Fibroblast of mammary gland (primary cell): ENCODE measurements at regions not wholly inside any gene's neighbourhood (a gene's known extent, or its start where the extent isn't known, plus 50 kb on each side); places are given as distances from the start of the nearest gene placed in this dataset.

Experiments
- DNase-seq: peaks from one replicate; pipeline ENCODE4 v3.0.0-alpha.2; 2010; ENCODE audit warnings: low read depth
- H3K4me3 ChIP-seq: 2 replicates; pipeline ENCODE4 v1.5.1; 2011; ENCODE audit warnings: low read depth, mild to moderate bottlenecking, low read length, moderate library complexity; ENCODE audit not compliant: control insufficient read depth
- CTCF ChIP-seq: conservative IDR thresholded peaks from 2 replicates; pipeline ENCODE4 v1.5.1; 2011; ENCODE audit warnings: low read depth, low read length, inconsistent platforms; ENCODE audit not compliant: control insufficient read depth, insufficient read depth

GRCh38 chr5:118533923-118534322 is 454.4 kb downstream of the DTWD2 start:
- TF ChIP-seq CTCF, result no peak
- no peak overlapping the region for H3K4me3 ChIP-seq
- DNase-seq, result no peak

- no peak for DNase-seq
Observed at GRCh38 chr5:118533156-118533555, 455.2 kb downstream of the DTWD2 start.

GRCh38 chr5:118531276-118531675 is 457.1 kb downstream of the DTWD2 start:
- no peak for TF ChIP-seq CTCF
- no peak overlapping the region for H3K4me3 ChIP-seq

More at GRCh38 chr5:118533156-118533555, 455.2 kb downstream of the DTWD2 start:
- no peak overlapping the region for H3K4me3 ChIP-seq
- TF ChIP-seq CTCF, result no peak

GRCh38 chr5:118529361-118530144 is 458.8 kb downstream of the DTWD2 start:
- DNase-seq, result no peak
- no peak overlapping the region for H3K4me3 ChIP-seq
- TF ChIP-seq CTCF, result no peak

More at GRCh38 chr5:118531276-118531675, 457.1 kb downstream of the DTWD2 start:
- DNase-seq, result no peak

- DNase-seq, result no peak
- no peak overlapping the region for H3K4me3 ChIP-seq
- no peak for TF ChIP-seq CTCF
Observed at GRCh38 chr5:118522626-118523025, 465.7 kb downstream of the DTWD2 start.

- no peak for TF ChIP-seq CTCF
- H3K4me3 ChIP-seq, result no peak overlapping the region
- no peak for DNase-seq
Observed at GRCh38 chr5:118520771-118521415, 467.5 kb downstream of the DTWD2 start.
